ENCODE measurements at regions not wholly inside any gene's neighbourhood (a gene's known extent, or its start where the extent isn't known, plus 50 kb on each side); places are given as distances from the start of the nearest gene placed in this dataset.

- H3K27ac ChIP-seq (ENCODE audit: low read depth, low read length, poor library complexity, severe bottlenecking), result no peak overlapping the region
- H3K79me2 ChIP-seq (ENCODE audit: insufficient read depth, low read depth, low read length), result no peaks in the 10 kb centered on the region
- no peaks in the 10 kb centered on the region for H4K20me1 ChIP-seq (ENCODE audit: insufficient read depth, low read length)
- intact Hi-C loops (cut with micrococcal nuclease; ENCODE audit: unreplicated experiment), result no loop called here
- H3K36me3 ChIP-seq (ENCODE audit: insufficient read depth, low read length), result no peaks in the 10 kb centered on the region
- H3K9me3 ChIP-seq (ENCODE audit: low read length), result no peaks in the 10 kb centered on the region
- TF ChIP-seq EZH2phosphoT487 (IDR thresholded peaks at IDR 0.05; ENCODE audit: borderline replicate concordance, low read depth, low read length) (no peak), CTCF (conservative IDR thresholded peaks at IDR 0.05; ENCODE audit: low read length) (no peak)
- no peak overlapping the region for H3K4me3 ChIP-seq (ENCODE audit: low read depth, low read length, poor library complexity, severe bottlenecking)
- H3K4me1 ChIP-seq (ENCODE audit: insufficient read depth, low read length, poor library complexity, severe bottlenecking), result peaks cover 49% of the 10 kb centered on the region
- ChIA-PET CTCF (ENCODE audit: unreplicated experiment) (no interaction called here), POLR2A (interaction anchor here (0.7 to 1.6 kb wide), 4 partner anchors 8 to 986 kb away, joined by 3 to 6 read pairs (median 3); no protein-coding TSS in a partner anchor)
- no peaks in the 10 kb centered on the region for H3K9me2 ChIP-seq (ENCODE audit: insufficient read depth, low read length)
- DNase-seq (ENCODE audit: low spot score), result peak; percentile 45
- peak overlapping the region; percentile 39 for H3K4me2 ChIP-seq (ENCODE audit: low read length)
- BruUV-seq (replicated peaks), result no TSS peak
- H2AFZ ChIP-seq (ENCODE audit: low read length), result peak overlapping the region; percentile 15; the same call in 1 of the 2 replicates
Observed at GRCh38 chr22:19615001-19615461, 90.8 kb upstream of the CLDN5 start.

GRCh38 chr22:19615867-19616581 is 91.8 kb upstream of the CLDN5 start:
- H3K4me2 ChIP-seq (ENCODE audit: low read length), result no peak overlapping the region
- CTCF ChIA-PET (ENCODE audit: unreplicated experiment), result no interaction called here
- H3K9me3 ChIP-seq (ENCODE audit: low read length), result no peaks in the 10 kb centered on the region
- no peak overlapping the region for H3K27ac ChIP-seq (ENCODE audit: low read depth, low read length, poor library complexity, severe bottlenecking)
- TF ChIP-seq CTCF (conservative IDR thresholded peaks at IDR 0.05; ENCODE audit: low read length) (no peak), EZH2phosphoT487 (IDR thresholded peaks at IDR 0.05; ENCODE audit: borderline replicate concordance, low read depth, low read length) (no peak)
- POLR2A ChIA-PET, result interaction anchor here (0.6 to 1.6 kb wide), 3 partner anchors 9 to 66 kb away, joined by 3 to 6 read pairs (median 3); no protein-coding TSS in a partner anchor
- BruUV-seq (replicated peaks), result no TSS peak
- no peak for DNase-seq (ENCODE audit: low spot score)
- no peak overlapping the region for H2AFZ ChIP-seq (ENCODE audit: low read length)
- no peaks in the 10 kb centered on the region for H3K36me3 ChIP-seq (ENCODE audit: insufficient read depth, low read length)
- no peaks in the 10 kb centered on the region for H3K9me2 ChIP-seq (ENCODE audit: insufficient read depth, low read length)
- intact Hi-C loops (cut with micrococcal nuclease; ENCODE audit: unreplicated experiment), result no loop called here
- peaks cover 49% of the 10 kb centered on the region for H3K4me1 ChIP-seq (ENCODE audit: insufficient read depth, low read length, poor library complexity, severe bottlenecking)
- no peaks in the 10 kb centered on the region for H4K20me1 ChIP-seq (ENCODE audit: insufficient read depth, low read length)
- H3K79me2 ChIP-seq (ENCODE audit: insufficient read depth, low read depth, low read length), result no peaks in the 10 kb centered on the region
- no peak overlapping the region for H3K4me3 ChIP-seq (ENCODE audit: low read depth, low read length, poor library complexity, severe bottlenecking)

Data from OCI-LY7 (cell line).